HG03432 (cell line): ENCODE measurements at regions not wholly inside any gene's neighbourhood (a gene's known extent, or its start where the extent isn't known, plus 50 kb on each side); places are given as distances from the start of the nearest gene placed in this dataset.
"Not testable (repeated sequence)": the region's sequence is repeated elsewhere in the genome, so short reads cannot be mapped to it uniquely, and the experiment has no call there.

Experiments used
- ATAC-seq: cut with Tn5 transposase; IDR thresholded peaks from one replicate; pipeline ENCODE4 v1.9.1; 2021; ENCODE audit warnings: mild to moderate bottlenecking, moderate library complexity; ENCODE audit not compliant: unreplicated experiment

DNA sequence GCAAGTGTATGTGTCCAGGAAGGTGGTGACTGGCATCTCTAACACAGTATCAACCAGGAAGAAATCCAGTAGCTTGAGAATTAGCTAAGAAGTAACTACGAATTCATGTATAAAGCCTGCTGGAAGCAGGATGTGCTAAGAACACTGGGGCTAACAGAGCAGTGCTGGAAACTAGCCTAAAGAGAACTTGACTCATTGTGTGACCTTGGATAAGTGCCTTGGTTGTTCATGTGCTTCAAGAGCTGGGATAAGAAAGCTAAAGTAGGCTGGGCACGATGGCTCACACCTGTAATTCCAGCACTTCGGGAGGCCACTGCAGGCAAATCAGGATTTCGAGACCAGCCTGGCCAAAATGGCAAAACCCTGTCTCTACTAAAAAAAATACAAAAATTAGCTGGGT, 186.9 kb downstream of the RRAGC start:
- no peak for ATAC-seq

DNA sequence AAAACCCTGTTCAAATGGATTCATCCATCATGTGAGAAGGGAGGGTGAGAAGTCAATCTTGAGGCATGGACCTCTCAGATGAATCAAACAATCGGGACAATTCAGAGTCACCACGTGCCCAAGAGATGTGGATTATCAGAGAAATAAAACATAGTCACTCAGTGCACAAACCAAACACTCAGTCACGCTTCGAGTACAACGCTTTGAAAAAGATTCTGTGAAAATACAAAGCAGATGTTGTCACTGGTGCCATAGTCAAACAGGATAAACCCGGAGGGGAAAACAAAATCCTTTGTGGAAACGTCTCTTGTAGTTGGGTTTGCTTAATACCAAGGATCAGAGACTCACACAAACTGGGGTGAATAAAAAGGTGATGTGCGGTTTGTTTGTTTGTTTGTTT, 188.4 kb downstream of the RRAGC start:
- no peak for ATAC-seq

DNA sequence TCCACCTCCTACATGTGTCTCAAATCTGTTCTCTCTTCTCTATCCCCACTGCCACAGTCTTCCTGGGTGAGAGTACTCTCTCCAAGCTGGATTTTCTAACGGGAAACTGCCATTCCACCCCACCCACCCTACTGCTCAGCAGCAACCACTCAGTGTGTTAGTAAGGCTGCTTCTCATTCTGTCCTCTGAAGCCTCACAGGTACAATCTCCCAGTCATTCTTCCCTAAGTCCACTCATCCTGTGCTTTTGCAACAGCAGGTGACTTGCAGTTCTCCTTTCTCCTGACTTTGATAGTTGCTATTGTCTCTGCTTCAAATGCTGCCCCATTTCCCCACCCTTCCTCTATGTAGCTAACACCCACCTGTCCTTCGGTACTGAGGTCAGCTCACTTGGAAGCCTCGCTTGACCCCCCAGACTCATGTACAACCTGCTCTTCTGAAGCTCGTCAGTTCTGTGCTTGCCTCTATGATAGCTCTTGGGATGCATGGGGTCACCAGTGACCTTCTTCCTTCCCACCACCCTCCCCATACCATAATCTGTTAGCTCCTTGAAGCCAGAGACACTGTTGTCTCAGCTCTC, 188.9 kb downstream of the RRAGC start:
- ATAC-seq = no peak

DNA sequence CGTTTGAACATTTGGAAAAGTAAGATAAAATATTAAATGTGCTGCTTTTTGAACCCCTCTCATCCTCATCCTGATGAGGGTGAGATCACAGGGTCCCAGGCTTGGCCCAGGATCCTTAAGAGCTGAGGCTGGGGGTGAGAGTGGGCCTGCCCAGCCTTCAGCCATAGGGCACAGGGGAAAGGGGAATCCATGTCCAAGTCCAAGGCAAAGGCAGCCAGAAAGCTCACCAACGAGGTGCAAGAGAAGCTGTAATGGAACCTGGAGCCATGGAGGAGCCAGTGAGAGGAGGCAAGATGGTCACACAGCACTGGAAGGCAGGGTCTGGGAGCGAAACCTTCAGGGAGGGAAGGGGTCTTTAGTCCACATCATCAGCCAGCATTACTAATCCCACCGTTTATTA, 191.9 kb downstream of the RRAGC start:
- no peak for ATAC-seq

DNA sequence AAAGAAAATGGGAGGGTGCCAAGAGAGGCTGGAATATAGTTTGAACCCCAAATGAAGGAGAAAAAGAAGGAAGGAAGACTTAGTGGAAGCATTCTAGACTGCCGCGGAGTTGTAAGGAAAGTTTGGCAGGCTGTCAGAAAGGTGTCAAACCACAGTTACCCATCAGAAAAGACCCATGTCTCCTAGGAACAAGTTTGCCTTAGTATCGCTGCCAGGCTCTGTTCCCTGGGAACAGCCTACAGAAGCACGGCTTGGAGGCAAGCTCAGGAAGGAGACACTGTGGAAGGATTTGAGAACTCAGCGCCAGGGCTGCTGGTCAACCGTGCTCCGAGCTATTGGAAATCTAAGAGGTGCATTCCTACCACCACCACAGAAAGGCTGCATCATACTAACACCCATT, 197.4 kb downstream of the RRAGC start:
- no peak for ATAC-seq

DNA sequence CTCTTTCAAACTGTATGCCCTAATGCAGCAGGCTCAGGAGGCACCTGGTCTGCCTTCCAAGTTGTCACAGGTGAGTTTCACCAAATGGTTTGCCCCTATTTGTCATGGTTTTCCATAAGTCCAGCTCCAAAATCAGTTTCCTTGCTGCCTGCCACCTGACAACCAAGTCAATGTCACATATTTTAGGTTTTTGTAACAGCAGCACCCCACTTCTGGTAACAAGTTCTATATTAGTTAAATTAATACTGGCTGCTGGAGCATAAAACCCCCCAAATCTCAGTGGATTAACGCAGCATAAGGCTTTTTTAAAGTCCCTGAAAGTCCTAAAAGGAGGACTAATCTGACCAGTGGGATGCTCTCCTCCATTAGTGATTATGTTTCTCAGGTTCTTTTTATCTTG, 200.7 kb downstream of the RRAGC start:
- no peak for ATAC-seq

DNA sequence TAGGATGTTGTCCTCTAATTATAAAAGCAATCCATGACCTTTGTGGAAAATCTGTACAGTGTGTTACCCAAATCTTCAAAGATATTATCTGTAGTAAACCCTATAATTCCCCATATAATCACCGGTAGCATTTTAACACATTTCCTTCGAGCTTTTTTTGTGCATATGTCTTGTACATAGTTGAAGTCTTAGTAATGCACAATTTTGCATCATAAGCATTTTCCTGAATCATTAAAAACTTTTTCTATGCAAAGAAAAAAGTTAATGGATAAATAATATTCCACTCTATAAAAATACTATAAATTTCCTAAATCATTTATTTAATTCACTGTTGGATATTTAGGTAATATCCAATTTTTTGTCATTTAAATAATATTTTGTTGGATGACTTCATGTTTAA, 201.7 kb downstream of the RRAGC start:
- no peak for ATAC-seq

DNA sequence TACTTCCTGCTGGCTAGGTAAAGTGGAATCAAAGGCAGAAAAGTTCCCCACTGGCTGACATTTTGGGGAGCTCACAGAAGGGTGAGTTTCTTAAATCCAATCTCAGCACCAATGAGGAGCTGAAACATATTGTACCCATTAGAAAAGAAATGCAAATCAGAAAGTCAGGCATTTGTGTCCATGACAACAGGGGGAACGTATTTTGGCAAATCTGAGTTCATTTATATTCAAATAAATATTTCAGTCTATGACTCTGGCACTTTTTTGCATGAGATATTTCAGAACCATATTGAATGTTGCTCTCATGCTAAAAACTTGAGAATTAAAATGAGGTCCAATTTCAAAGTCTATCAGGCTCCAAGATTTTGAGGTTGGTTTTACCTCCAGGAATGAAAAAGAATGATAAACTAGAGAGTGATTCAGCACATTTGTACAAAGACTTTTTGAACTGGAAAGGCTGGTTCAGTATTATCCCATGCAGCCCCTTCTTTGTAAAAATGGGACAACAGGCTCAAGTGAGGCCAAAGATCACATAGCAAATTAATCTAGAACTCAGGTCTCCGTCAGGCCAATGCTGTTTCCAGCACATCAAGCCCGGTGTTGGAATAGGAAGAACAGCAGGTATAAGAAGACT, 202.2 kb downstream of the RRAGC start:
- no peak for ATAC-seq

DNA sequence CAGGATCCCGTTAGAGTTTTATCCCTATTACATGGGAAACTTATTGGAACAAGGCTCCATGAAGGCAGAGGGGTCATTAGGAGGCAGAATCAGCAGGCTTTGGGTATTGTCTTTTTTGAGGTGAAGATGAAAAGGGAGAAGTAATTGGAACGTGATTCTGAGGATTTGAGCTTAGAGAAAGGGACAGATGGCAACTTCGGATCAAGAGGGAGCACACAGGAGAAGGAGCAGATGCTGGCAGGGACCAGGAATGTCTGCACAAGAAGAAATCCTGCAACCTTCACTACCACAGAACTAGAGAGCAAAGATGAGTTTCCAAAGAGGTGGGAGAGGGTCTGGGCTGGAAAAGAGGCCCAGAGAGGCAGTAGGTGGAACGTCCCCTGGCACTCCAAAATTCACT, 202.8 kb downstream of the RRAGC start:
- ATAC-seq = no peak

DNA sequence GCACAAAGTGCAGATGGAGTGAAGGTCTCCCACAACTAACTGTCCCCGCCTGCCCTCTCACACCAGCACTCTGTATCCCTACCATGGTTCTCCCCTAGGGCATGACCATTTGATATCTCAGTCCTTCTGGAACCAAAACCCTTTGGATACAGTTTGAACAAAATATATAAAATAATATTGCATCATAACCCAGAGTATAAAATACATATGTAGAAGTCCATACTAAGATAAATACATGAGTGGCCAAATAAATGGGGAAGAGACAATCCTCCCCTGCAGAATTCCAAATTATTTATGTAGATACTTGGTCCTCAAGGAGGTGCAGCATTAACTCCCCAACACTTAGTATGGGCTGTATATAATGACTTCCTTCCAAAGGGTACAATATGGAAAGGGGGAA, 207.4 kb downstream of the RRAGC start:
- ATAC-seq = no peak

DNA sequence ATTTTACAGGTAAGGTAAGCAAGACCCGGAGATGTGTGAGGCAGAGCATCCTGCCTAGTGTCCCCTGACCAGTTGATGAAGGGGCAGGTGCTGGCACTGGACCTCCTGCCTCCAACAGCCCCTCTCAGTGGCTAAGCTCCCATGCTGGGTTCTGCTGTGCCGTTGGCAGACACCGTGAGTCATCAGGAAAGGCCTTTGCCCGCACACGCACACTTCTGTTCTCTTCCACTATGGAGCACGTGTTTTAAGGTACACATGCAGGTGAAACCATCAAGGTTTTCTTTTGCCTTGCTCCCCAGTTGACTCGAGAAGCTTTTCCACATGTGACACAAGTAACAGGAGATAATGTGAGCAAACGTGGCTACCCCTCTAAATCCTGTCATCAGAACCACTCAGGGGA, 207.9 kb downstream of the RRAGC start:
- ATAC-seq = no peak

DNA sequence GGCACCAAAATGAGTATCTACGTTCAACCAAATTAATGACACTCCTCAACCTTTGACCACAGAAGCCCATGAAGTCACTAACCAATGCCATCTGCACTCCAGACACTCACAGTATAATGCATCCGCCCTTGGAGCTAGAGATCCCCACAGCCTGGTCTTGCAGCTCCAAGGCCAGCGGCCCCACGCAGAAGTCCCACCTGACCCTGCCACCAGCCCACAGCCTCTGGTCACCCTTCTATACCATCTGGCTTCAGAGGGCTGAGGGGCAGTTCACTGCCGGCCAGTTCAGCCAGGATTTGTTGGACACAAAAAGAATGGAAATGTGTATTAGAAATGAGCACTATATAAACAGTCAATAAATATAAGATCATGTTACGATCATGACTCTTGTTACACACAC, 211.2 kb downstream of the RRAGC start:
- no peak for ATAC-seq

DNA sequence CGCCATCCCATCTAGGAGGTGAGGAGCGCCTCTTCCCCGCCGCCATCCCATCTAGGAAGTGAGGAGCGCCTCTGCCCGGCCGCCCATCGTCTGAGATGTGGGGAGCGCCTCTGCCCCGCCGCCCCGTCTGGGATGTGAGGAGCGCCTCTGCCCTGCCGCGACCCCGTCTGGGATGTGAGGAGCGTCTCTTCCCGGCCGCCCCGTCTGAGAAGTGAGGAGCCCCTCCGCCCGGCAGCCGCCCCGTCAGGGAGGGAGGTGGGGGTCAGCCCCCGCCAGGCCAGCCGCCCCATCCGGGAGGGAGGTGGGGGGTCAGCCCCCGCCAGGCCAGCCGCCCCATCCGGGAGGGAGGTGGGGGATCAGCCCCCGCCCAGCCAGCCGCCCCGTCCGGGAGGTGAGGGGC, 212.2 kb downstream of the RRAGC start:
- ATAC-seq = not testable (repeated sequence)

DNA sequence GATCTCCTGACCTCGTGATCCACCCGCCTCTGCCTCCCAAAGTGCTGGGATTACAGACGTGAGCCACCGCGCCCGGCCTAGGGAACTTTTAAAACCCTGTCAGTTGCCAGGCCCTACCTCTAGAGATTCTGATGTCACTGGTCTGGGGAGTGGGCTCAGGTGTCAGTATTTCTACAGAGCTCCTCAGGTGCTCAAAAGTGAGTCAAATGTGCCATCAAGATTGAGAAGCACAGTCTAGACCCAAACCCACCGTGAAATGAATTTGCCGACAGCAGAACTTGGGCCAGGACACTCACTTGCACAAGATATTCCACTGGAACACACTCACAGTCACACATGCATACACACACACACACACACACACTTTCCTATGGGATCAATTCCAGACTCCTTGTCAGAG, 215.5 kb downstream of the RRAGC start:
- no peak for ATAC-seq

DNA sequence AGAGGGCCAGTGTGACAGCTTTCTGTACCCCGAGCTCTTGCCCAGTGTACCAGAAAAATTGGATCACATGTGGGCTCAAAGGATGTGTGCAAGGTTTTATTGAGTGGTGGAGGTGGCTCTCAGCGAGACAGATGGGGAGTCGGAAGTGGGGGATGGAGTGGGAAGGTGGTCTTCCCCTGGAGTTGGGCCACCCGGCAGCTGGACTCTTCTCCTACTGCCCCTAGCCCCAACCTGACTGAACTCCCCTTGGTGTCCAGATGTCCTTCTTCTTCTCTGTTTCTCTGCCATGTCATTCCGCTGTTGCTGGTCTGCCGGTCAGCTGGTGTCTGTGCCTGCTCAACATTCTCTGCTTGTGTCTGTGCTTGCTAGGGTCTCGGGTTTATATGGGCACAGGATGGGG, 217.9 kb downstream of the RRAGC start:
- ATAC-seq = no peak

DNA sequence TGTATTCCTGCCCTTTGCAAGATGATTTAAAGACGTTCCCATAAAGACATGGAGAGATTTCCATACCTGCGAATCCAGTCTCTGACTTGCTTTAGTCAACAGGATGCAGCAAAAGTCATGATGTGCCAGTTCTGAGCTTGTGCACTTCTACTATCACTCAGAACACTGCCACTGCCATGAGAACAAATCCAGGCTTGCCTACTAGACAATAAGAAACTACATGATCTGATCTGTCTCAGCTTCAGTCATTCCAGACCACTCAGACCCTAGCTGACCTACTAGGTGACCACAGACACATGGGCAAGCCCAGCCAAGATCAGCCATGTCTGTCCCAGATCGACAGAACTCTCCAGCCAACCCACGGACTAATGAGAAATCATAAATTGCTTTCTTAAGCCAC, 219.2 kb downstream of the RRAGC start:
- ATAC-seq = no peak

DNA sequence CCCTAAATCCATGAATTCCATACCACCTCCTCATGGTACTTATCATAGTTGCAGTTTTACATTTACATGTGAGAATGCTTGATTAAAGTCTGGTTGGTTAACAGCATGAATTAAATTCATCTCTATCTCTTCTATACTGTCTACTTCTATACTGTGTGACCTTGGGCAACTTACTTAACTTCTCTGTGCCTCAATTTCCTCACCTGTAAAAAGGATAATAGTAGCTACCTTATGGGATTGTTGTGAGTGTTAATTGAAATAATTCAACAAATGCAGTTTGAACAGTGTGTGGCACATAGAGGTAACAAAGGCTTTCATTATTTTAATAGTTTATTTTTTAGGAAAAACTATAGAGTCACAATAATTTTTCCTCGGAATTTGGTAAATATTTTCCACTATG, 231.3 kb downstream of the RRAGC start:
- ATAC-seq = no peak

DNA sequence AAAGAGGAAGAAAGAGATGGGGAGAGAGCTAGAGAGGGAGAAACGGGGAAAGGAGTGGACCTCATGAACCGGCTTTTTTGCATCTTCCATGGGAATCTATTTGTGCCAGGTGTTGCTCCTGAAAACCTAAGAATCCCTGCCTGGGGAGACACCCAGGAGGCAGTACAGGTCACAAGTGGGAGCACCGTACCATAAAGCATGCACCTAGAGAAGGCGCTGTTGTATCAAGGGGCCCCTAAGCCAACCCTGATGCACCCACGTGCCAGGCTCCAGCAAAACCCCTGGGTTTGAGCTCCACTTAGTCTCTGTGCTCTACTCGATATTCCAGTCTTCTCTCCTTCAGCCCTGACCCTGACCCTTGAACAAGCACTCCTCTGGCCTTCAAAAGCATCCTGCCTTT, 233.6 kb downstream of the RRAGC start:
- no peak for ATAC-seq

DNA sequence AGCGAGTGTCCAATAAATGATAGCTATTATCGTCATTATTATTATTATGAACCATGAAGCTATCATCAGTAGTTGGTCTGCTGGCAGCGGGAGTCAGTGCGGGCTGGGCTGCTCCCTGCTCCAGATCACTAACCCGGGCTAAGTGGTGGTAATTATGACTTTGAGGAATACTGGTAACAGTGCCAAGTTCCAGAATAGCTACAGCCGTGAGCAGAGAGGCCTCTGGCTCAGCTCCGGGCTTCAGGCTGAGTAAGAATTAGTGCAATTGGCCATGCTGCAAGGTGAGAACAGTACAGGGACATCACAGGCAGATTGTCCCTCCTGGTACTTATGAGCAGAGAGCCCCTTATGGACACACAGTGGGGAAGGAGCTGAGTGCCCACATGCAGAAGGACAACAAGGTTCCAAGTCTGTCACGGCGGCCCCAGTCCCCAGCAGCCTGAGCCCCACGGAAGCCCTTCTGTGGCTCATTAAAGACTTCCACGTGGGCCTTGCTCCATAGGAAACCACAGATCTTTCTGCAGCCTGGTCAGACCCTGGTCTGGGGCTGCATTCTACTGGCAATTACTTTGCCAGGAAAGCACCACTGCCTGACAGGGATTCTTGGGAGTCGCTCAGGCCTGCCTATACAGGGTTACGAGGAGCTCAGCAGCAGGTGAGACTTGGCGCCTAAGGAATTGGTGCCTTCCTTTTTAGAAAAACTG, 235.1 kb downstream of the RRAGC start:
- ATAC-seq = no peak

DNA sequence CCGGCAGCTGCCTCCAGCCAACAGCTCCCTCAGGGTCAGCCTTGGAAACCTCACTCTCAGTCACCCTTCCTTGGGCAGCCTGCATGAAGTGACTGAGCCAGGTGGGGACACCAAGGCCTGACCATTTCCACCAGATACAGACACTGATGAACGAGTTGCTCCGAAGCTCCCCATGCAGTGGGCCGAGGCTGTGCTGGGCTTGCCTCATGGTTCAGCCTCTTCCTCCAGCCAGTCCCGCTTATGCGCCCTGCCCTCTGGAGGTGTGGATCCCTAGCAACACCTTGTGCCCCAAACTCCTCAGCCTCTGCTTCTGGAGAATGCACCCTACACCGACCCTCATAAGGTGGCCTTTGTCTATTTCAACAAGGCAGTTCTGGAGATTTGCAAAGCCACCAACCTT, 236.0 kb downstream of the RRAGC start:
- no peak for ATAC-seq

DNA sequence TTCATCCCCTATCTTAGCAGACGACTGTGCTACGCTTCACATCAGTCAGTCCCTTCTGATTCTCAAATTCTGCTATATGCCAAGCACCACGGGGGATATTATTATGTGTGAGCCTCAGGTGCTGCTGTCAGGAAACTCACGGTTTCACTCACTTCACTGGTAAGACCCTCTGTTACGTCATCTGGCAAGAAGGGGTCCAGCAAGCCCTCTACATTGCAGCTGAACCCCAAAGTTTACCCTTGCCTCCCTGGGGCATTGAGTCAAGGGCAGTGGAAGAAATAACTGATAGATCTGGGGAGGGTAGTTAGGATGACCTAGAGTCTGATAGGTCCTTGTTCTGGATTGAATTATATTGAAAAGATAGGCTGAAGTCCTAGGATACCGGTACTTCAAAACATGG, 237.4 kb downstream of the RRAGC start:
- no peak for ATAC-seq

DNA sequence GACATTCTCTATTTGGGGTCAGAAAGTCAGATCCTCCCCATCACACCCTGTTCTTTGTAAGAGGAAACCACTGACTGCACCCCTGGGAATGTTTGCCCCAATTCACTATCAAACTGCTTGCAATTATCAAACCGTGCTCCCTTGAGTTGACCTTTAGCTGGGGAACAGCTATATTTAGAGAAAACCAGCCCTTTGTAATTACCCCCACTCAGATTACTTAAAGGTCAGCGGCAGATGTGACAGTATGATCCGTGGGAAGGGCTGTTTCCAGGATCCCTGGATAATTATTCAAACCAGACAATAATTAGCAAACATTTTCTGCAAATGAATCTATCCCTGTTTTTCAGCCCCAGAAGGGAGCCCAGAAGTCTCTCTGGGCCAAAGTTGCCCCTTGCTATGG, 242.7 kb downstream of the RRAGC start:
- ATAC-seq = no peak

DNA sequence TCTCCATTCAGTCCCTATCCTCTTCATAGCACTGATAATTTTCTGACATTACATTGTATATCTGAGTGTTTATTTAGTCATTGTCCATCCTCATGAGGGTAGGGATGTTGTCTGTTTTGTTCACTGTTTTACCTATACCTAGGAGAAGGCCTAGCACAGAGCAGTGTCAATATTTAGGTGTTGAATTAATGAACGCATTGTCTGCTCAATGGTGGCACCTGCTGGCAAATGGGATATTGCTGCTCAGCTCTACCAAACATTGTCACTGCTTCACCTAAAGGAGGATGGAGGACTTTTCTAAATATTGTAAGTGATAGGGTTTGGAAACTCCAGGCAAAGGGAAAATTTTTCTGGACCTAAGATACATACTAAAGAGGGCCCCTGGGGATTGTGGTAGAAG, 243.9 kb downstream of the RRAGC start:
- no peak for ATAC-seq
